SW 1271 (cell line): ENCODE measurements at regions not wholly inside any gene's neighbourhood (a gene's known extent, or its start where the extent isn't known, plus 50 kb on each side); places are given as distances from the start of the nearest gene placed in this dataset.

Source experiments
- DNase-seq, 2 experiments: peaks; one replicate each; lab custom pipeline; 2025; lab: John Stamatoyannopoulos, UW

DNA sequence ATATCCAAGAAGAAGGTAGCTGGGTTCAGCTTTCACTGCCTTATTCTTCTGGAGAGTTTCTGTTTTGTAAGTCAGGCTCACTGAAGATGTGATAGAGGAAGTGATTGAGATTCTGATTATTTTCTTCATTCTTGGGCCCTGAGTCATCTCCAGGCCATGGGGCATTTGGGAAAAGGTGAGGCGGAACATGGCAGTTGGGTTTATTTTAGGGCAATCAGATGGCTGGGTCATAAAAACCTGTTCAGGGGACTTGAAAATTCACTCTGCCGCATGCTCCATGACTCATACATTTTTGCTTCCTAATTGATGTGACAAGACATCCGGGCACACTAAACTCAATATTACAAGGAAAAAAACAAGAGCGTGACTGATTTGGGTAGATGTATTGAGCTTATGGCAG, 265.7 kb upstream of the KLF4 start:
- DNase-seq, result peak; percentile 95 to 99

DNA sequence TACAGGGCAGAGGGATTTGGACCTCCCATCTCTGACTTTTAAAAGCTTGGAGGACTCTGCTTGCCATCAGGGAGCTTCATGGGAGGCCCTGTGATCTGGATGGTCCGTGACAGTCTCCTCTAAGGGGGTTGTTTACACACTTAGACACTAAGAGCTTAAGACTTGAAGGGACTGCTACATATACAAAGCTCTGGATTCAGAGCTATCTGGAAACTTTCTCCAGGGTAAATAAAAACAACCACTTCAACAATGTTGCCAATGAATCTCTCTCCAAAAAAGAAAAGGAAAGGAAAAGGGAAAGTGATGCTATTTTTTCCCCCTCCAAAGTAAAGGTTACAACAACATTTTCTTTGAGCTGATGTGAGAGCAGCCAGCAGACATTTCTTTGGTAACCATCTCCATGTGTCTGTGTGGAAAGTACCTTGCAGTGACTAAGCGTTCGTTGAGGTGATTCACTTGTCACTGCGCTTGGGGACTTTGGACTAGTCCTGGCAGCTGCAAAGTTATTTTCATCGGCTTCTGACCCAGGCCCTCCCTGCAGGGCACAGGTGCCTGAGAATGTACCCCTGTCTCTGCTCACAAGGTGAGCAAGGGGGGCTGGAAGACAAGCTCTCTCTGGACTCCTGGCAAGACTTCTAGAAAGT, 262.1 kb upstream of the KLF4 start:
- peak; percentile 58 to 75 for DNase-seq

DNA sequence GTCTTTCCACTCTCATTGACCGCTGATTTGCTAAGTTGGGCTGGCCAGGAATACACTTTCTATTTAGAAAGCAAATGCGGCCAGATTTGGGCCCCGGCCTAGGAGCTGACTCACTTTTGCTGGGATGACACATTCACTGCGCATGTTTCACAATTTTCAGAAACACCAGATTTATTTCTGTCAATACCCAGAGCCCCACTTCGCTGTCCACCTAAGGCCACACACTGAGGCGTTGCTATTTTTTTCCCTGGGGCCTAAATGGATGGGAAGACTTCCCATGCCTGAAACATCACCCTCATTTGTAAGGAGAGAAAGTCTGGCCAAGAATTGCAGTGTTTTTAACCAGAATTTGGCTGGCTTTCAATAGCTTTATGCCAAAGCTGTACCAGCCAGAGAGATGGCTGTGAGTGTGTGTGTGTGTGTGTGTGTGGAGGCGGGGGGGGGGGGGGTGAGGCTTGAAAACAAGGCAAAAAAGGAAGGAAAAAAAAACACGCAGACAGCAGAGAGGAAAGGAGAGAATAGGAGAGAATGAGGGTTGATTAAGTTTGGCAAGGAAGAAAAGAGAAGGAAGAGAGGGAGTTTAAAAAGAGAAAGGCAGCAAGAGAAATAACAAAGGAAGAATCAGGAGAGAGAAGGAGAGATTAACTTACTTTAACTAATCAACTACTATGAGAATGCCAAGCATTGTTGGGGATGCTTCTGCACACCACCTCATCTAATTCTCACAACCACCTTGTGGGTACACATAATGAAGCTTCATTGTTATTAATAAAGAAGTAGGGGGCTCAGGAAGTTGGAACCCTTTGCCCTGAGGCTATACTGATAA, 261.4 kb upstream of the KLF4 start:
- DNase-seq, result peak; percentile 89 to 95

DNA sequence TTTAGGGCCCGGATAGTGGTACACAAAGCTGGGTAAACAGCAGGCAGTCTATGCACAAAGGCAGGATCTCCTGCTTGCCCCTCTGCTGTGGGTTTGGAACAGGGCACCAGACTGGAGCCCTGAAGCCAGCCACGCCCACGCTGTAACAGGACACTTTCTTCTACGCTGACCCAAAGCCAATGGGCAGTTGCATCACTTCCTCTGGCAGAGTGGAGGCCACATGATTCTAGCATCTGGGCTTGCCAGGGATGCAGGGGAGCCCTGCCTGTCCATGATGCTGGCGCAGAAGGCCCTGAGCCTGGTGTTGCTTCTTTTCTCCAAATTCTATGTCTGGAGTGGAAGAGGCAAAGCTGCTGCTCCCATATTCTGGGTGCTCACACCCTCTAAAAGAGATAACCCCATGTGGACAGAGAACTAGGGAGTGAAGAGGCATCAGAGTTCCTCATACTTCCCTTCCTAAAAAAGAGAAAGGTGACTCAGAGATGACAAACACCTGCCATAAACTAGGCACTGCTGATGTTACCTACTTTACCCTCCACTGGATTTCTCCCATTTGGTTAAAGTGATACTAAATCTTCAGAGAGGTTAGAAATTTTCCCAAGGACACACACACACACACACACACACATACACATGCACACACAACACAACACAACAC, 260.3 kb upstream of the KLF4 start:
- DNase-seq, result peak; percentile 72 to 93

DNA sequence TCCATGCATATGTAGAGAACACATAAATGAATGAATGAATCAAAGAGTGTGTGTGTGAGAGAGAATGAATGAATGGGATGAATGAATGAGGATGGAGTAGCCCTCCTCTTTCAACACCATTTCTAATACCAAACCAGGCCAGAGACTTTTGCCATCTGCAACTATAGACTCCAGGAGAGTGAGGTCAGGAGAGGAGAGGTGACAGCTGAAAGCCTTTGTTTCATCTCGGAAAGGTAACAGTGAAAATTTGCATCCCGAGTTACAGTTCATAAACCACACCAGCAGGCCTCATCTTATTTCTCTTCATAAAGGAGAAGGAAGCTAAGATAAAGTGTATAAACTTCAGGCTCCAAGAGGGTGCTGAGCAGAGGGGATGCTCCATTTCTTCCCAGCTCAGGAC, 255.3 kb upstream of the KLF4 start:
- DNase-seq, result no peak

DNA sequence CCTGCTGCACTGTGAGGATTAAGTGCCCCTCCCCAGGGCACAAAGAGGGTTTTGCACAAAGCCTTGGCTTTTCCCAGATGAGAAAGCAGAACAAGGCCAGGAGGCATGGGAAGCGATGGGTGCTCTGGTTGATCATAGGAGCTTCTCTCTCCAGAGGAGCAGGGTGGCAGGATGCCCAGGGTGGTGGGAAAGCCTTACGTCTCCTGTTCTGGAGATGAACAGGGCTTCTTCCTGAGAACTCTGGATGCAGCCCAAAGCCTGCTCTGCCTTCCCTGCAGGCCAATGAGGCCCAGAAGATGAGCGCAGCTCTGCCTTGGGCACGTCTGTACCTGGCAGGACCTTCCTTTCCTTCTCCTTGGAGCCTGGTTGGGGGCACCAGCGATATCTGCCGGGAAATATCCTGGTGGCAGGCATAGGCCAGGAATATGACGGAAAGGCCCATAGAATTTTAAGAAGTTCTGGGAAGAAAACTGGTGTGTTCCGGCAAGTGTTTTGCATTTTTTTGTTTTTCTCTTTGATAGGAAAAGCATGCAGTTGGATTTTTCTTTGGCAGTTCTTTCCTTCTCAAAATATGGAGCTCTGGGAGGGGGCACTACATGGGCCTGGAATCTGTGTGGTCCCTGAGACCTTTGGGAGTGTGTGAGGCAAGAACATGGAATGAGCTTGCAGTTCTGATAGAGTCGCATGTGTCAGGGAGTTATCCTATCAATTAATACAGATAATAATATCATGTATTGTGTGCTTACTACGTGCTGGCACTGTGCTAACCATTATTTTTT, 253.2 kb upstream of the KLF4 start:
- no peak for DNase-seq

DNA sequence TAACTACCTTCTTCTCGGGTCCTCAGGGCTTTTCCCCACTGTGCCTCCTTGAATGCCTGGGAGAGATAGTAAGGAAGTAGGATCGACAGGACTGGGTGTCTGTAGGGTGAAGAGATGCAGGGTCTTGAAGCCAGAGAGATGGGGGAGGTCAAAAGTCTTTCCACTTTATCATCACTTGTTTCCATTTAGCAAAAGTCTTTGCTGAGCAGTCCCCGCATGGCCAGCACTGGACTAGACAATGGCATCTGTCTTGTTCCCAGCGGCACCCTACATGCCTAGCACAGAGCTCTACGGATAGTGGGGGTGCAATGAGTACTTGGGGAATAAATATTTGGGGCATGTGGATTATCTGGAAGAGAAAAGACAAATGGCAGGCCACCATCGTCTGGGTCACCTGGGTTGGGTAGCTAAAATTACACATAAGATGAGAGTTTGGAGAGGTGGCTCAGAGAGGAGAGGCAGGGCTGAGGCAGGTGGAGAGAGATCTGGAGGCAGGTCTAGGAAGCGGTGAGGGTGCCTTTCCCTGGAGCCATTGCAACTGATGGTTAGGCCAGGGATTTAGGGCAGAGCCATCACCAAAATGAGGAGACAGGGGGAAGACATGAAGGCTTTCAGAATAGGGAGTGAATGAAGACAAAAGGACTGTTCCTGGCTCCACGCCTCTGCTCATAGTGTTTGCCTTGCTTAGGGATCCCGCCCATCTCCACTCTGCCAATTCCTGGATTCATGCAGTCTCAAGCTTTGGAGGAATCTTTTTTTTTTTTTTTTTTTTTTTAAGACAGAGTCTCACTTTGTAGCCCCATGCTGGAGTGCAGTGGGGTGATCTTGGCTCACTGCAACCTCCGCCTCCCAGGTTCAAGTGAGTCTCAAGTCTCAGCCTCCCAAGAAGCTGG, 250.8 kb upstream of the KLF4 start:
- DNase-seq, result no peak

DNA sequence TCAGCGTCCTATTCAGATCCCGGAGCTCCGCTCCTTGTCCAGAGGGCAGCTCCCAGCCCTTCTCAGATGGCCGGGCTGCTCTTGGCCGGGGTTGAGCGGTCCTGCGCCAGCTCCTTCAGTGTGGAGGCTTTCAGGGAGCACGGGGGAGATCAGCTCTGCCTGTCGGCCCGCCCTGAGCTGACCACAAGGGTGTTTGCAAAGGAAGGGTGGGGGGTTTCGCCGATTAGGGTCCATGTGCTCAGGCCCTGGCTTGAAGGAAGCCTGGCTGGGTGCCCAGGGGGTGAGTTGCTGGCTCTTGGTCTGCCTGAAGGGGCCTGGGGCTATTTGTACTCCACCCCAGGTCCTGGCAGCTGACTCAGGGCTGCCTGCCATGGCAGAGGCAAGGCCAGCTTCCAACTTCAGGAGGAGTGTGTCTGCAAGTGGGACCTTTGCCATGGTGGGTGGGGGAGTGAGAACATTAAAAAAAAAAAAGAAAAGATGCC, 250.1 kb upstream of the KLF4 start:
- DNase-seq, result no peak

DNA sequence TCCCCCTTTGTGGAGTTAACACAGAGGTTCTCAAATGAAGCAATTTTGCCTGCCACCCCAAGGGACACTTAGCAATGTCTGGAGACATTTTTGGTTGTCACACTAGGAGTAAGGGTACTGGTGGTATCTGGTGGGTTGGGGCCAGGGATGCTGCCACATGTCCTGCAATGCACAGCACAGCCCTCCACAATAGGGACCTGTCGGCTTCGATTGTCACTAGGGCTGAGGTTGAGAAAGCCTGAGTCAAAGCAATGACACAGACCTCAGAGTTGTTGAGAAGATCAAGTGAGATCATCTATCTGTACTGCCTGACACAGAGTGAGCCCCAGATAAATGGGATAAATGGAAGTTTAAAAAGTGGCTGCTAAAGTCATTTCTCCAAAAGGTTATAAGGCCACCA, 249.2 kb upstream of the KLF4 start:
- no peak for DNase-seq

DNA sequence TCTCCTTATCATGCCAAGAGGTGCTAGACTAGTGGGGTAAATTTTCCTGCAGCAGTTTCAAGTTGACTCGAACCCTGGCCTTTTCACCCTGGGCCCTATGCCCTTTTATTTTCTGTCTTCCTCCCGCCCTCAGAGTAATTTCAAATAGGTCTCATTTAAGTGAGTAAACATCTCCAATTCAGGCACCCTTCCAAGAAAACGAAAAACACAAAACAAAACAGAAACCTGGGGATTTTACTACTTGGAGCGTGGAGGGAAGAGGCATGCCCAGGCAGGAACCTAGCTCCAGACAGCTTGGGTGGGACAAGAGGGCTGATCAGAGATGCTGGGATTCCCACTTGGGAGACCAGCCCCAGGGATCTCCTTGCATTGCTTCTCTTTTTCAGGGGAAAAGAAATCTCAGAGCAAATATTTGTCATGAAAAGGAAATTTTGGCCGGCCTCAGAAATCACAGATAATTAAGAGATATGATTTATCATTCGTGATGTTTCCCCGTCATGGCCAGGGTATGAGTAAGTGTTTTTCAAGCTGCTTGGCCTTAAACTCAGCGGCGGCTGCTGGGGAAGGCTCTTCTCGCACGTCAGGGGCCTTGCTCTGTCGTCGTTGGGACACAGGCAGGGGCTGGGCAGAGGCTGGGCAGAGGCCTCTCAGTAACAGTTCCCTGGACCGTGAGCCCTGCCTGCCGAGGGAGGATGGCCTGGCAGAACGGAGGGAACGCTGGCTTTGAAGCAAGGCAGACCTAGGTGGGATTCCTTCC, 248.6 kb upstream of the KLF4 start:
- DNase-seq, result no peak

DNA sequence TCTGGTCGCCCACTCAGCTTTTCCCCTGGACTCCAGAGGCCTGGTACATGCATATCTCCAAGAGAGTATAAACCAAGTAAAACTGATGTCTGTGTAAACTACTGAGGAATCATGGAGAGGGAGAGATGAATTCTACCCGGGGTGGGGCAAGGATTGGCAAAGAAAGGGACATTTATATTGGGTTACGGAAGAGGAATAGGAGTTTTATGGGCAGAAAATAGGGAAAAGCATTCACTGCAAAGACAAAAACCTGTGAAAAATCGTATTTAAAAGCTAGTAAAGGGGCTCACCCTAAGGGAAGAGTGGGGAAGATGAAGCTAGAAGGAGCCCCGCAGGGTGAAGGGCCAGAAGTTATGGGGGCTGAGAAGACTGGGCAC, 248.0 kb upstream of the KLF4 start:
- no peak for DNase-seq

DNA sequence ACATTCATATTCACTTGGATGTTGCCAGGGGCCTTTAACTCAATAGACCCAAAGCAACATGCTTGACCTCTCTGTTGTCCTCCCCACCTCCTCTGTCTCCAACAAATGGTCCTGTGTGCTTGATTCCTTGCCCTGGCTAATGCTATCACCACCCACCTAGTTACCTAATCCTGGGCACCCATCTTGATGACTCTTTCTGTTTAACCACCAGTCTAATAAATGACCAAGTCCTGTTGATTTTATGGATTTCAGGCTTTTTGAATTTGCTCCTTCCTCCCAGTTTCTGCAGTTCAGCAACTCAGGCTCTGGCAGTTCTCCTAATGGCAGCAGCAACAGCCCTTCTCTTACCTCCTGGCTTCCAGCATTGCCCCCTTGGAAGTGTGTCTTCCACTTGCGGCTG, 246.3 kb upstream of the KLF4 start:
- DNase-seq, result no peak

DNA sequence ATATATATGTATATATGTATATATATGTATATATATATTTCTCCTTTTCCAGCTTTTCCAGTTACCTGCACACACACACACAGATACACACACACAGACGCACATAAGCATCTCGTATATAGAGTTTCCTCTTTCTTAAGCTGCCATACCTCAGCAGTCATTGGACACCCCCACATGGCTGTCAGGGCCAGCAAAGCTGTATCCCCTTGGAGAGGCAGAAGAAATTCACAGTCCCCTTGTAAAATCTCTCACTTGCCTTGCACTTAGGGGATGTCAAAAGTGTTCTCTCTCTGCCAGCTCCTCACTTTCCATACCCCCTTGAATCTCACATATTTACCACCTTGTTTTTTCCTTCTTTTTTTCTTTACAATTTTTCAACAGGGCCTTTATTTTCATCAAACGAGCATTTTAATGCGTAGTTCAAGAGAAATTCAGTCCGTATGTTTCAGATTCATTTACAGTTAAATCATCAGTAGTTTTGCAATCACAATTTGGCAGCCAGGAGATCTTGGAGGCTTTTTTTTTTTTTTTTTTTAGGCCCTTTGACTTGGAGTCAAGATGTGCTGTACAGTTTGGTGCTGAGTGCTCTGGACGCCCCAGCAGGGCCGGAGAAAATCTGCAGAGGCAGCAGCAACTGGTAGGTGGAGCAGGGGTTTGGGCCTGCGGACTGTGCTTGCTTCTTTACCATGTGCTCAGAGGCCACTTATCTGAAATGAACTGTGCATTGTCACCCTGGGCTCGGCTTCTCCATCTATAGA, 244.9 kb upstream of the KLF4 start:
- DNase-seq, result no peak

DNA sequence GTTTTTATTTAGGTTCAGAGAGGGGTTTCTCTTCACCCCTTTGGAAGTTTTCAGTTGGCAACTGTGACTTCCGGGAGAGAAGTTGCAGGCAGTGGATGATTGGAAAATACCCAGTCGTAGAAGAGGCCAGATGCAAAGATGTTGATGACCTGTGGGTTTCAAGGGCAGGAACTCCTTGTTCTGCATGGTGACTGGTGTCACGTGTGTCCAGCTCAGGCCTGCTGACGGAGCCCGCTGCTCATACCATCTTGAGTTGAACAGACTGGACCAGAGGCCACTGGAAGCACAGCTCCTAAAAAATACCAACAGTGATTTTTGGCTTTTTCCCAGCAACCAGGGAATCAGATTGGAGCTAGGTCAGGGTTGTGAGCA, 243.9 kb upstream of the KLF4 start:
- DNase-seq, result no peak

DNA sequence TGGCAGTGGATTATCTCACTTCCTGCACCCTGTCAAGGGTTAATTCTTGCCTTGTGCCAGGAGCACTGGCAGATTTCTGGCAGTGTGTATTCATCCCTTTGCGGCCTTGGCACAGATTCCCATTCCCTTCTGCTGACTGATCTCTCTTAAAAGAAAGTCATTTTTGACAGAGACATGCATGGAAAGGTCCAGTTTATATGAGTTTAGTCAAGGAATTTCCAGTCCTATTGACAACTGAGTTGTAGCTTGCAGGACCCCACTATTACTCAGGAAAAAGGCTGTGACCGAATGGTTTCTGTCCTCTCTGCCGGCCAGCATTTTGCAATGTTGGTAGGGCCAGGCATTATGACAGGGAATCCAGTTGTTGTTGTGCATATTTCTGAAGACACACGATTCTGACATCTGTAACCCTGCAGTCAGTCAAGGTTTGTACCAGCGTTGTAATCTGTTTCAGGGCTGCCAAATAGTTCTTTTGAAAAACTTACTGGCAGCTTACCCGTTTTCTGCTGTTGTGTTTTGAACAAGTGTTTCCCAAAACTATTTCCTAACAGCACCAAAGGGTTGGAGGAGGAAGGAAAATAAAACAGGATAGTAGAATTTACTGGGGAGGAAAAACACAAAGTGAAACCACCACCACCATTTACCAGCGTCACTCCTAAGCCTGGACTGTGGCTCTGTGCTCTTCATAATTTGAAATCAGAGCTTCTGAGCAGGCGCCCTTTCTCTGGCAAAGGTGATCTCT, 243.4 kb upstream of the KLF4 start:
- DNase-seq, result no peak

DNA sequence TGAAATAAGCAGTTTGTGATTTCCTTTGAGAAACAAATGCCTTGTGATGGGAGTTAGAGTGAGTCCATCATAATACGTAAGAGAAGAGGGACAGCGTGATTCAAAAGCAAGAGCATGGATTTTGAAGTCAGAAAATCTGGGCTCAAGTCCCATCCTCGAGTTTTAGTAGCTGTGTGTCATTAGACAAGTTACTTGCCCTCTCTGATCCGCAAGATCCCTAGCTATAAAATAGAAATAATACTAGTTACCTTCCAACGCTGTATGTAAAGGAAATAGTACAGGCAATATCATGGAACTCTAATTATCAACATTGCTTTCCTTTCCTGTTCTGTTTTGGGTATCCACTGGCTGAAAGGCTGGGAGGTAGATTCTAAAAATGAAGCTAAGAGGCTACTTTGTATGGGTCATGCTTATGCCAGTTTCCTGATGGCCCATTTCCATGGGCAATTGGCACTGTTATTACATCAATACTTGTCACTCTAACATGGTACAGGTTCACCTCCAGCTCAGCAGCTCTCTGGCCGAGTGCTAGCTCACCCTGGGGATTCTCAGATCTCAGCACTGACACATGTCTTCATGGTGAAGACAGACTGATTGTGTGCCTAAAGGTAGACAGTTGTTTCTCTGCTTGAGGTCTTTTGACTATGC, 241.7 kb upstream of the KLF4 start:
- no peak for DNase-seq

DNA sequence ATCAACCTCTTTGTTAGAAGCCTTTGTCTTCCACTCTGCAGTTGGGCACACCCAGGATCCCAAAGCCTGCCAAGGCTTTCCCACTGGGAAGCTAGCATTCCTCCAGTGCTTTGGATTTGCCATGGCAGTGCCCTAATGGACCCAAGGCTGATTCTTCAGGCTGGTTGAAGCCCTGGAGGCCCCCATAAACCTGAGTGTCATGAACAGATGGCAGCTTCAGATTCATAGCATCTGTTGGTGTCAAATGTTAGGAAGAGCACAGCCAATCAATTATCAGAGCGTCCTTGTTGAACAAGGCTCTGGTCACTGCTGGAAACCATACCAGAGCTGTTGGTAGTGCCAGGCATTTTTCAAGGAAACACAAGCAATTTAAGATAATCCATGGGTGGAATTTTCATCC, 241.1 kb upstream of the KLF4 start:
- no peak for DNase-seq

DNA sequence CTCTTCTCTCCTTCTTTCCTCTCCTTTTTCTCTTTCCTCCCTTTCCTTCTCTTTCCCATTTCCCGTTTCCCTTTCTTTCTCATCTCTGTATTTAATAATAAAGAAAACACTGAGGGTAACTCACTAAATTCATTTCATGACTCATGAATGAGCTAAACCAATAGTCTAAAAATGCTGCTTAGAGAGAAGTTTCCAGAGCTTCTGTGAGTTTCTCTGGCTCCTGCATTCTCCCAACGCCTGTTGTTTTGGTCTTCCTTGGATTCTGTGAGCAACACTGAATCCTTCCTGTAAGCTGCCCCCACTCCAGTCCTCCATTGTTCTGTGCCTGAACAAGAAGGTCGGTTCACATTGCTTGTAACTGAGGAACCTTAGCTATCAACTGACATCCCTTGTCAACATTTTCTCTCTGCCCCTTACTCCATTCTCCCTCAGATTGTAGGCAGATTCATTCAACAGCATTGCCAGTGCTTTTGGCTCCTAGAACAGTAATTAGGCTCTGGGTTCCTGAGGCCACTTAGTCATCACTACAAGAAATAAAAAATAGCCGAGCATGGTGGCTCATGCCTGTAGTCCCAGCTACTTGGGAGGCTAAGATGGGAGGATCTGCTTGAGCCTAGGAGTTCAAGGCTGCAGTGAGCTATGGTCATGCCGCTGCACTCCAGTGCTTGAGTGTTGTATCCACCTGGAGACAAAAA, 237.7 kb upstream of the KLF4 start:
- no peak for DNase-seq
